HEK293 (cell line): ENCODE measurements at regions not wholly inside any gene's neighbourhood (a gene's known extent, or its start where the extent isn't known, plus 50 kb on each side); places are given as distances from the start of the nearest gene placed in this dataset.

Source experiments
- CTCF ChIA-PET: fragments of 350-600 bp; formaldehyde crosslinking; extraction: SDS; loops from one replicate; lab custom pipeline; 2021; ENCODE audit warnings: antibody characterized with exemption; lab: Yijun Ruan, JAX
- POLR2A ChIA-PET: fragments of 300-600 bp; formaldehyde crosslinking; extraction: SDS; loops from one replicate; lab custom pipeline; 2020; ENCODE audit warnings: antibody characterized with exemption, inconsistent platforms; lab: Yijun Ruan, JAX
- H3K27ac ChIP-seq: fragments of 200-500 bp; sonication (Bioruptor generic); 2 replicates; pipeline ENCODE4 v1.5.1; 2014; ENCODE audit warnings: low read depth, low read length, control low read depth, inconsistent platforms; ENCODE audit errors: extremely low read depth
- H3K36me3 ChIP-seq, 2 experiments: fragments of 200-500 bp in 1 of 2; sonication (Bioruptor generic) in 1 of 2; 1 replicate in 1 of 2; 2 replicates in 1 of 2; pipeline ENCODE4 v1.5.1; 2014 to 2017; ENCODE audit warnings: inconsistent platforms in 2 of 2, low read length in 2 of 2; ENCODE audit not compliant: control insufficient read depth in 2 of 2, insufficient read depth in 1 of 2
- H3K4me1 ChIP-seq: fragments of 200-500 bp; sonication (Bioruptor generic); 2 replicates; pipeline ENCODE4 v1.5.1; 2014; ENCODE audit warnings: mild to moderate bottlenecking, low read length, inconsistent platforms; ENCODE audit not compliant: control insufficient read depth, insufficient read depth
- H3K4me3 ChIP-seq: 2 replicates; pipeline ENCODE4 v1.5.1; 2011; ENCODE audit warnings: low read depth, mild to moderate bottlenecking, control low read depth, low read length, moderate library complexity
- H3K9me3 ChIP-seq: fragments of 200-500 bp; sonication (Bioruptor generic); 2 replicates; pipeline ENCODE4 v1.5.1; 2014; ENCODE audit warnings: low read depth, low read length, inconsistent platforms; ENCODE audit not compliant: control insufficient read depth, insufficient read depth
- BCL11A ChIP-seq: fragments of 450-650 bp; formaldehyde crosslinking; IDR thresholded peaks from 2 replicates; pipeline ENCODE4 v1.5.1; 2016; ENCODE audit warnings: low read depth, missing biosample characterization, missing genetic modification characterization
- BCL11B ChIP-seq: fragments of 450-650 bp; formaldehyde crosslinking; IDR thresholded peaks from 2 replicates; pipeline ENCODE4 v1.5.1; 2016; ENCODE audit warnings: low read depth, missing biosample characterization, missing genetic modification characterization
- GLIS2 ChIP-seq: fragments of 450-650 bp; formaldehyde crosslinking; IDR thresholded peaks from 2 replicates; pipeline ENCODE4 v1.5.1; 2016; ENCODE audit warnings: missing biosample characterization, missing genetic modification characterization
- HOXC10 ChIP-seq: sonication (generic); formaldehyde crosslinking; IDR thresholded peaks from 2 replicates; pipeline ENCODE4 v1.8.1; 2023; ENCODE audit warnings: mild to moderate bottlenecking, missing genetic modification reagents
- OSR2 ChIP-seq: fragments of 450-650 bp; formaldehyde crosslinking; IDR thresholded peaks from 2 replicates; pipeline ENCODE4 v1.5.1; 2016; ENCODE audit warnings: missing biosample characterization, missing genetic modification characterization
- PRDM1 ChIP-seq: fragments of 450-650 bp; formaldehyde crosslinking; IDR thresholded peaks from 2 replicates; pipeline ENCODE4; 2016; ENCODE audit warnings: missing biosample characterization, missing genetic modification characterization
- SETDB1 ChIP-seq: IDR thresholded peaks from one replicate; pipeline ENCODE4 v1.6.1; 2017; ENCODE audit warnings: mild to moderate bottlenecking, low read length, moderate library complexity, mixed read lengths; ENCODE audit not compliant: insufficient read length
- ZFP37 ChIP-seq: fragments of 450-650 bp; formaldehyde crosslinking; IDR thresholded peaks from 2 replicates; pipeline ENCODE4 v1.5.1; 2016; ENCODE audit warnings: missing biosample characterization, missing genetic modification characterization
- ZNF112 ChIP-seq: fragments of 450-650 bp; formaldehyde crosslinking; IDR thresholded peaks from 2 replicates; pipeline ENCODE4 v1.5.0; 2017; ENCODE audit warnings: missing biosample characterization, missing genetic modification characterization
- ZNF175 ChIP-seq: fragments of 450-650 bp; formaldehyde crosslinking; IDR thresholded peaks from 2 replicates; pipeline ENCODE4 v1.5.1; 2016; ENCODE audit warnings: missing biosample characterization, missing genetic modification characterization
- ZNF274 ChIP-seq, 2 experiments: fragments of 200-500 bp in 1 of 2; fragments of 450-650 bp in 1 of 2; sonication (Bioruptor generic) in 1 of 2; formaldehyde crosslinking in 1 of 2; IDR thresholded peaks; 2 replicates each; pipeline versions ENCODE4 v1.5.1 to v1.6.1; 2014 to 2016; ENCODE audit warnings: borderline replicate concordance in 1 of 2, inconsistent platforms in 1 of 2, low read length in 1 of 2, missing biosample characterization in 1 of 2, missing genetic modification characterization in 1 of 2
- ZNF350 ChIP-seq: fragments of 450-650 bp; formaldehyde crosslinking; IDR thresholded peaks from 2 replicates; pipeline ENCODE4 v1.5.0; 2017; ENCODE audit warnings: missing biosample characterization, mild to moderate bottlenecking, missing genetic modification characterization
- ZNF37A ChIP-seq: fragments of 450-650 bp; IDR thresholded peaks from 2 replicates; pipeline ENCODE4 v1.5.1; 2018; ENCODE audit warnings: missing biosample characterization, missing genetic modification characterization
- ZNF423 ChIP-seq: fragments of 450-650 bp; formaldehyde crosslinking; IDR thresholded peaks from 2 replicates; pipeline ENCODE4 v1.5.1; 2016; ENCODE audit warnings: missing biosample characterization, missing genetic modification characterization
- ZNF548 ChIP-seq: fragments of 450-650 bp; formaldehyde crosslinking; IDR thresholded peaks from 2 replicates; pipeline ENCODE4 v1.5.1; 2016; ENCODE audit warnings: missing biosample characterization, missing genetic modification characterization
- ZNF555 ChIP-seq: fragments of 450-650 bp; formaldehyde crosslinking; conservative IDR thresholded peaks from 2 replicates; pipeline ENCODE4 v1.5.1; 2017; ENCODE audit warnings: missing biosample characterization, mild to moderate bottlenecking, missing genetic modification characterization, inconsistent platforms
- ZNF677 ChIP-seq: fragments of 450-650 bp; IDR thresholded peaks from 2 replicates; pipeline ENCODE4 v1.5.0; 2018; ENCODE audit warnings: missing biosample characterization, mild to moderate bottlenecking, missing genetic modification characterization, moderate library complexity
- ZNF768 ChIP-seq: fragments of 450-650 bp; formaldehyde crosslinking; IDR thresholded peaks from 2 replicates; pipeline ENCODE4 v1.5.1; 2018; ENCODE audit warnings: missing biosample characterization, mild to moderate bottlenecking, missing genetic modification characterization
- ZNF776 ChIP-seq: fragments of 450-650 bp; formaldehyde crosslinking; IDR thresholded peaks from 2 replicates; pipeline ENCODE4 v1.5.0; 2017; ENCODE audit warnings: missing biosample characterization, missing genetic modification characterization, borderline replicate concordance
- ZSCAN16 ChIP-seq: fragments of 450-650 bp; formaldehyde crosslinking; IDR thresholded peaks from 2 replicates; pipeline ENCODE4 v1.5.1; 2016; ENCODE audit warnings: missing biosample characterization, missing genetic modification characterization
- ZSCAN23 ChIP-seq: fragments of 450-650 bp; formaldehyde crosslinking; IDR thresholded peaks from 2 replicates; pipeline ENCODE4 v1.5.1; 2016; ENCODE audit warnings: missing biosample characterization, missing genetic modification characterization
- ZXDB ChIP-seq: fragments of 450-650 bp; formaldehyde crosslinking; IDR thresholded peaks from 2 replicates; pipeline ENCODE4 v1.5.1; 2016; ENCODE audit warnings: missing biosample characterization, missing genetic modification characterization
- TF ChIP-seq, protein P1 (sequence below): fragments of 450-650 bp; formaldehyde crosslinking; conservative IDR thresholded peaks from 2 replicates; pipeline ENCODE4 v1.5.1; 2016; ENCODE audit warnings: low read depth, missing biosample characterization, missing genetic modification characterization
- TF ChIP-seq, protein P2 (sequence below): fragments of 450-650 bp; formaldehyde crosslinking; IDR thresholded peaks from 2 replicates; pipeline ENCODE4 v1.5.1; 2016; ENCODE audit warnings: missing biosample characterization, missing genetic modification characterization
- TF ChIP-seq, protein P3 (sequence below): fragments of 450-650 bp; formaldehyde crosslinking; IDR thresholded peaks from 2 replicates; pipeline ENCODE4 v1.5.1; 2016; ENCODE audit warnings: missing biosample characterization, missing genetic modification characterization
- TF ChIP-seq, protein P4 (sequence below): fragments of 450-650 bp; formaldehyde crosslinking; IDR thresholded peaks from 2 replicates; pipeline ENCODE4 v1.5.1; 2016; ENCODE audit warnings: missing biosample characterization, missing genetic modification characterization
- TF ChIP-seq, protein P5 (sequence below): fragments of 450-650 bp; formaldehyde crosslinking; IDR thresholded peaks from 2 replicates; pipeline ENCODE4 v1.5.1; 2016; ENCODE audit warnings: missing biosample characterization, missing genetic modification characterization, low read depth

DNA sequence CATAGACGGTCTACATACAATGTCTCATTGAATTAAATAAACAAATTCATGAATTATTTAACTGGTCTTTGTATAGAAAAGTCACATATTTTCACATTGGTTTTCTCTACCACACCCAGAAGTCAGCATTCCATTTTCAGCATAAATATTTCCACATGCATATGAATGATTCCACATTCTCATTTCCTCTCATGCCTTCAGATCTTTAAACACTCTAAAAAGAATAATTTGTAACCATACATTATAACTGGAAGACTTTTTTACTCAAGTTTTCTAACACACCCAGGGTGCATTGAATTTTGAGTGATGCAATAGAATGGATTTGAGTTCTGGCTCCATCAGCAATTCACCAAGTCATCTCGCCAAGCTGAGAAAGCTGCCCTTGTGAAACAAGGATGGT is 501.8 kb upstream of the TENM4 start:
- no peaks in the 10 kb centered on the region for H3K9me3 ChIP-seq
- H3K4me1 ChIP-seq: no peaks in the 10 kb centered on the region
- H3K27ac ChIP-seq: no peak overlapping the region
- TF ChIP-seq OSR2 (tag by site-specific recombination): no peak
- TF ChIP-seq HOXC10 (CRISPR knock-in tag): no peak
- TF ChIP-seq ZNF677 (tag by site-specific recombination): no peak
- no peak for TF ChIP-seq ZNF350
- TF ChIP-seq, protein P1, sequence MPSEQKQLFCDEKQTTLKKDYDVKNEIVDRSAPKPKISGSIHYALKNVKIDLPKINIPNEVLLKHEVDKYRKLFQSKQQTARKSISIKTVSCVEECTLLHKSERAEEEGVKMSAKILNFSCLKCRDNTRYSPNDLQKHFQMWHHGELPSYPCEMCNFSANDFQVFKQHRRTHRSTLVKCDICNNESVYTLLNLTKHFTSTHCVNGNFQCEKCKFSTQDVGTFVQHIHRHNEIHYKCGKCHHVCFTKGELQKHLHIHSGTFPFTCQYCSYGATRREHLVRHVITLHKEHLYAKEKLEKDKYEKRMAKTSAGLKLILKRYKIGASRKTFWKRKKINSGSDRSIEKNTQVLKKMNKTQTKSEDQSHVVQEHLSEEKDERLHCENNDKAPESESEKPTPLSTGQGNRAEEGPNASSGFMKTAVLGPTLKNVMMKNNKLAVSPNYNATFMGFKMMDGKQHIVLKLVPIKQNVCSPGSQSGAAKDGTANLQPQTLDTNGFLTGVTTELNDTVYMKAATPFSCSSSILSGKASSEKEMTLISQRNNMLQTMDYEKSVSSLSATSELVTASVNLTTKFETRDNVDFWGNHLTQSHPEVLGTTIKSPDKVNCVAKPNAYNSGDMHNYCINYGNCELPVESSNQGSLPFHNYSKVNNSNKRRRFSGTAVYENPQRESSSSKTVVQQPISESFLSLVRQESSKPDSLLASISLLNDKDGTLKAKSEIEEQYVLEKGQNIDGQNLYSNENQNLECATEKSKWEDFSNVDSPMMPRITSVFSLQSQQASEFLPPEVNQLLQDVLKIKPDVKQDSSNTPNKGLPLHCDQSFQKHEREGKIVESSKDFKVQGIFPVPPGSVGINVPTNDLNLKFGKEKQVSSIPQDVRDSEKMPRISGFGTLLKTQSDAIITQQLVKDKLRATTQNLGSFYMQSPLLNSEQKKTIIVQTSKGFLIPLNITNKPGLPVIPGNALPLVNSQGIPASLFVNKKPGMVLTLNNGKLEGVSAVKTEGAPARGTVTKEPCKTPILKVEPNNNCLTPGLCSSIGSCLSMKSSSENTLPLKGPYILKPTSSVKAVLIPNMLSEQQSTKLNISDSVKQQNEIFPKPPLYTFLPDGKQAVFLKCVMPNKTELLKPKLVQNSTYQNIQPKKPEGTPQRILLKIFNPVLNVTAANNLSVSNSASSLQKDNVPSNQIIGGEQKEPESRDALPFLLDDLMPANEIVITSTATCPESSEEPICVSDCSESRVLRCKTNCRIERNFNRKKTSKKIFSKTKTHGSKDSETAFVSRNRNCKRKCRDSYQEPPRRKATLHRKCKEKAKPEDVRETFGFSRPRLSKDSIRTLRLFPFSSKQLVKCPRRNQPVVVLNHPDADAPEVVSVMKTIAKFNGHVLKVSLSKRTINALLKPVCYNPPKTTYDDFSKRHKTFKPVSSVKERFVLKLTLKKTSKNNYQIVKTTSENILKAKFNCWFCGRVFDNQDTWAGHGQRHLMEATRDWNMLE (tag by site-specific recombination): no peak
- TF ChIP-seq, protein P2, sequence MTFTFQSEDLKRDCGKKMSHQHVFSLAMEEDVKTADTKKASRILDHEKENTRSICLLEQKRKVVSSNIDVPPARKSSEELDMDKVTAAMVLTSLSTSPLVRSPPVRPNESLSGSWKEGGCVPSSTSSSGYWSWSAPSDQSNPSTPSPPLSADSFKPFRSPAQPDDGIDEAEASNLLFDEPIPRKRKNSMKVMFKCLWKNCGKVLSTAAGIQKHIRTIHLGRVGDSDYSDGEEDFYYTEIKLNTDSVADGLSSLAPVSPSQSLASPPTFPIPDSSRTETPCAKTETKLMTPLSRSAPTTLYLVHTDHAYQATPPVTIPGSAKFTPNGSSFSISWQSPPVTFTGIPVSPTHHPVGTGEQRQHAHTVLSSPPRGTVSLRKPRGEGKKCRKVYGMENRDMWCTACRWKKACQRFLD (tag by site-specific recombination): no peak
- TF ChIP-seq, protein P3, sequence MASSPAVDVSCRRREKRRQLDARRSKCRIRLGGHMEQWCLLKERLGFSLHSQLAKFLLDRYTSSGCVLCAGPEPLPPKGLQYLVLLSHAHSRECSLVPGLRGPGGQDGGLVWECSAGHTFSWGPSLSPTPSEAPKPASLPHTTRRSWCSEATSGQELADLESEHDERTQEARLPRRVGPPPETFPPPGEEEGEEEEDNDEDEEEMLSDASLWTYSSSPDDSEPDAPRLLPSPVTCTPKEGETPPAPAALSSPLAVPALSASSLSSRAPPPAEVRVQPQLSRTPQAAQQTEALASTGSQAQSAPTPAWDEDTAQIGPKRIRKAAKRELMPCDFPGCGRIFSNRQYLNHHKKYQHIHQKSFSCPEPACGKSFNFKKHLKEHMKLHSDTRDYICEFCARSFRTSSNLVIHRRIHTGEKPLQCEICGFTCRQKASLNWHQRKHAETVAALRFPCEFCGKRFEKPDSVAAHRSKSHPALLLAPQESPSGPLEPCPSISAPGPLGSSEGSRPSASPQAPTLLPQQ (tag by site-specific recombination): no peak
- no peak for TF ChIP-seq BCL11A
- no peak for TF ChIP-seq ZFP37 (tag by site-specific recombination)
- TF ChIP-seq ZNF37A (tag by site-specific recombination): no peak
- TF ChIP-seq PRDM1 (tag by site-specific recombination): no peak
- TF ChIP-seq ZNF555 (tag by site-specific recombination): no peak
- no peak for TF ChIP-seq ZNF768
- TF ChIP-seq ZNF548 (tag by site-specific recombination): no peak
- no peak for TF ChIP-seq ZNF274 (IDR thresholded peaks at IDR 0.05; ENCODE audit: low read length)
- TF ChIP-seq ZNF274 (tag by site-specific recombination; IDR thresholded peaks at IDR 0.05; ENCODE audit: borderline replicate concordance): no peak
- POLR2A ChIA-PET: no interaction called here
- CTCF ChIA-PET: no interaction called here
- H3K36me3 ChIP-seq: no peaks in the 10 kb centered on the region
- H3K4me3 ChIP-seq: no peak overlapping the region

DNA sequence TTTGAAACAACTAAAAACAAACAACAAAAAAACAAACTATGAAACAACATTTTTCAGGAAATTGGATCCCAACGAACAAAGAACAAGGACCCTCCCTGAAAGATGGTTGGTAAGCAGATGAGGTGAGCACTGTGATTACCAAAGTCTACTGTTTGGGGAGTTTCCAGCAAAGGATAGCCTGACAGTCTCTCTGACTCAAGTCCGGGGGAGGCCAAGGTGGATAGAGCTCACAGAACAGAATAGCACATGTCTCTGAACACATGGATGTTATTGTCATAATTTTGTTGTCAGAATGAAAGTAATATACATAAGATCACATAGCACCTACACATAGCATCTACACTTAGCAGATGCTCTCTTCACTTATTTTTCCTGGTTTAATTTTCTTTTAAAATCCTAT is 501.3 kb upstream of the TENM4 start:
- ChIA-PET POLR2A (no interaction called here), CTCF (no interaction called here)
- Histone ChIP-seq H3K4me3 (no peak overlapping the region), H3K27ac (no peak overlapping the region), H3K36me3 (no peaks in the 10 kb centered on the region), H3K9me3 (no peaks in the 10 kb centered on the region), H3K4me1 (no peaks in the 10 kb centered on the region)
- no peak for TF ChIP-seq ZNF423 (tag by site-specific recombination)
- TF ChIP-seq, protein P4, sequence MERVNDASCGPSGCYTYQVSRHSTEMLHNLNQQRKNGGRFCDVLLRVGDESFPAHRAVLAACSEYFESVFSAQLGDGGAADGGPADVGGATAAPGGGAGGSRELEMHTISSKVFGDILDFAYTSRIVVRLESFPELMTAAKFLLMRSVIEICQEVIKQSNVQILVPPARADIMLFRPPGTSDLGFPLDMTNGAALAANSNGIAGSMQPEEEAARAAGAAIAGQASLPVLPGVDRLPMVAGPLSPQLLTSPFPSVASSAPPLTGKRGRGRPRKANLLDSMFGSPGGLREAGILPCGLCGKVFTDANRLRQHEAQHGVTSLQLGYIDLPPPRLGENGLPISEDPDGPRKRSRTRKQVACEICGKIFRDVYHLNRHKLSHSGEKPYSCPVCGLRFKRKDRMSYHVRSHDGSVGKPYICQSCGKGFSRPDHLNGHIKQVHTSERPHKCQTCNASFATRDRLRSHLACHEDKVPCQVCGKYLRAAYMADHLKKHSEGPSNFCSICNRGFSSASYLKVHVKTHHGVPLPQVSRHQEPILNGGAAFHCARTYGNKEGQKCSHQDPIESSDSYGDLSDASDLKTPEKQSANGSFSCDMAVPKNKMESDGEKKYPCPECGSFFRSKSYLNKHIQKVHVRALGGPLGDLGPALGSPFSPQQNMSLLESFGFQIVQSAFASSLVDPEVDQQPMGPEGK (tag by site-specific recombination): no peak
- no peak for TF ChIP-seq ZNF776 (tag by site-specific recombination)
- no peak for TF ChIP-seq SETDB1
- TF ChIP-seq ZSCAN16: no peak
- TF ChIP-seq ZXDB (tag by site-specific recombination): no peak
- no peak for TF ChIP-seq ZSCAN23 (tag by site-specific recombination)
- TF ChIP-seq GLIS2 (tag by site-specific recombination): no peak
- TF ChIP-seq BCL11B: no peak
- TF ChIP-seq, protein P5, sequence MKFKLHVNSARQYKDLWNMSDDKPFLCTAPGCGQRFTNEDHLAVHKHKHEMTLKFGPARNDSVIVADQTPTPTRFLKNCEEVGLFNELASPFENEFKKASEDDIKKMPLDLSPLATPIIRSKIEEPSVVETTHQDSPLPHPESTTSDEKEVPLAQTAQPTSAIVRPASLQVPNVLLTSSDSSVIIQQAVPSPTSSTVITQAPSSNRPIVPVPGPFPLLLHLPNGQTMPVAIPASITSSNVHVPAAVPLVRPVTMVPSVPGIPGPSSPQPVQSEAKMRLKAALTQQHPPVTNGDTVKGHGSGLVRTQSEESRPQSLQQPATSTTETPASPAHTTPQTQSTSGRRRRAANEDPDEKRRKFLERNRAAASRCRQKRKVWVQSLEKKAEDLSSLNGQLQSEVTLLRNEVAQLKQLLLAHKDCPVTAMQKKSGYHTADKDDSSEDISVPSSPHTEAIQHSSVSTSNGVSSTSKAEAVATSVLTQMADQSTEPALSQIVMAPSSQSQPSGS (tag by site-specific recombination): no peak
- no peak for TF ChIP-seq ZNF112 (tag by site-specific recombination)
- no peak for TF ChIP-seq ZNF175 (tag by site-specific recombination)
